ENCODE measurements at regions not wholly inside any gene's neighbourhood (a gene's known extent, or its start where the extent isn't known, plus 50 kb on each side); places are given as distances from the start of the nearest gene placed in this dataset.

DNA sequence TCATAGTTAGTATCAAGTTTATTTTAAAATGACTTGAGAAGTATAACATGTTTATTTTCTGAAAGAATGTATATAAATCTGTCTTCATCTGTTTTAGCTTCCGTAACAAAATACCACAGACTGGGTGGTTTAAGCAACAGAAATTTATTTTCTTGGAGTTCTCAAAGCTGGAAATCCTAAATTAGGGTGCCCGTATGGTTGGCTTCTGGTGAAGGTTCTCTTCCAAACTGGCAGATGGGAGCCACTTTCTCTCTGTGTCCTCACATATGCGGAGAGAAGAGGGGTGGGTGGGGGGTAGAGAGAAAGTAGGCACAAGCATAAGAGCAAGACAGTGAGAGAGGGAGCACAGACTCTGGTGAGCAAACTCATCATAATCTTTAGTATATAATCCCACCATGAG lies 142.3 kb downstream of the ZIC1 start:
- DNase-seq (ENCODE audit: low read depth in 1 of 2, low spot score in 1 of 2) = no peak
- TF ChIP-seq, protein P1, sequence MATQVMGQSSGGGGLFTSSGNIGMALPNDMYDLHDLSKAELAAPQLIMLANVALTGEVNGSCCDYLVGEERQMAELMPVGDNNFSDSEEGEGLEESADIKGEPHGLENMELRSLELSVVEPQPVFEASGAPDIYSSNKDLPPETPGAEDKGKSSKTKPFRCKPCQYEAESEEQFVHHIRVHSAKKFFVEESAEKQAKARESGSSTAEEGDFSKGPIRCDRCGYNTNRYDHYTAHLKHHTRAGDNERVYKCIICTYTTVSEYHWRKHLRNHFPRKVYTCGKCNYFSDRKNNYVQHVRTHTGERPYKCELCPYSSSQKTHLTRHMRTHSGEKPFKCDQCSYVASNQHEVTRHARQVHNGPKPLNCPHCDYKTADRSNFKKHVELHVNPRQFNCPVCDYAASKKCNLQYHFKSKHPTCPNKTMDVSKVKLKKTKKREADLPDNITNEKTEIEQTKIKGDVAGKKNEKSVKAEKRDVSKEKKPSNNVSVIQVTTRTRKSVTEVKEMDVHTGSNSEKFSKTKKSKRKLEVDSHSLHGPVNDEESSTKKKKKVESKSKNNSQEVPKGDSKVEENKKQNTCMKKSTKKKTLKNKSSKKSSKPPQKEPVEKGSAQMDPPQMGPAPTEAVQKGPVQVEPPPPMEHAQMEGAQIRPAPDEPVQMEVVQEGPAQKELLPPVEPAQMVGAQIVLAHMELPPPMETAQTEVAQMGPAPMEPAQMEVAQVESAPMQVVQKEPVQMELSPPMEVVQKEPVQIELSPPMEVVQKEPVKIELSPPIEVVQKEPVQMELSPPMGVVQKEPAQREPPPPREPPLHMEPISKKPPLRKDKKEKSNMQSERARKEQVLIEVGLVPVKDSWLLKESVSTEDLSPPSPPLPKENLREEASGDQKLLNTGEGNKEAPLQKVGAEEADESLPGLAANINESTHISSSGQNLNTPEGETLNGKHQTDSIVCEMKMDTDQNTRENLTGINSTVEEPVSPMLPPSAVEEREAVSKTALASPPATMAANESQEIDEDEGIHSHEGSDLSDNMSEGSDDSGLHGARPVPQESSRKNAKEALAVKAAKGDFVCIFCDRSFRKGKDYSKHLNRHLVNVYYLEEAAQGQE (IDR thresholded peaks at IDR 0.05; ENCODE audit: insufficient replicate concordance, low read depth) = no peak
- TF ChIP-seq POLR2AphosphoS5 (IDR thresholded peaks at IDR 0.05; ENCODE audit: low read depth) (no peak), GABPA (IDR thresholded peaks at IDR 0.05; ENCODE audit: low read depth) (no peak), SPI1 (IDR thresholded peaks at IDR 0.05; ENCODE audit: borderline replicate concordance, low read depth) (no peak)
- TF ChIP-seq, protein P2, sequence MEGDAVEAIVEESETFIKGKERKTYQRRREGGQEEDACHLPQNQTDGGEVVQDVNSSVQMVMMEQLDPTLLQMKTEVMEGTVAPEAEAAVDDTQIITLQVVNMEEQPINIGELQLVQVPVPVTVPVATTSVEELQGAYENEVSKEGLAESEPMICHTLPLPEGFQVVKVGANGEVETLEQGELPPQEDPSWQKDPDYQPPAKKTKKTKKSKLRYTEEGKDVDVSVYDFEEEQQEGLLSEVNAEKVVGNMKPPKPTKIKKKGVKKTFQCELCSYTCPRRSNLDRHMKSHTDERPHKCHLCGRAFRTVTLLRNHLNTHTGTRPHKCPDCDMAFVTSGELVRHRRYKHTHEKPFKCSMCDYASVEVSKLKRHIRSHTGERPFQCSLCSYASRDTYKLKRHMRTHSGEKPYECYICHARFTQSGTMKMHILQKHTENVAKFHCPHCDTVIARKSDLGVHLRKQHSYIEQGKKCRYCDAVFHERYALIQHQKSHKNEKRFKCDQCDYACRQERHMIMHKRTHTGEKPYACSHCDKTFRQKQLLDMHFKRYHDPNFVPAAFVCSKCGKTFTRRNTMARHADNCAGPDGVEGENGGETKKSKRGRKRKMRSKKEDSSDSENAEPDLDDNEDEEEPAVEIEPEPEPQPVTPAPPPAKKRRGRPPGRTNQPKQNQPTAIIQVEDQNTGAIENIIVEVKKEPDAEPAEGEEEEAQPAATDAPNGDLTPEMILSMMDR (IDR thresholded peaks at IDR 0.05; ENCODE audit: insufficient read depth, low read length) = no peak
- Histone ChIP-seq H3K4me3 (replicated peaks; ENCODE audit: insufficient read depth, low read length) (no peak overlapping the region), H3K27me3 (ENCODE audit: insufficient read depth, poor library complexity, severe bottlenecking) (no peaks in the 10 kb centered on the region), H3K27ac (replicated peaks) (no peak overlapping the region)

DNA sequence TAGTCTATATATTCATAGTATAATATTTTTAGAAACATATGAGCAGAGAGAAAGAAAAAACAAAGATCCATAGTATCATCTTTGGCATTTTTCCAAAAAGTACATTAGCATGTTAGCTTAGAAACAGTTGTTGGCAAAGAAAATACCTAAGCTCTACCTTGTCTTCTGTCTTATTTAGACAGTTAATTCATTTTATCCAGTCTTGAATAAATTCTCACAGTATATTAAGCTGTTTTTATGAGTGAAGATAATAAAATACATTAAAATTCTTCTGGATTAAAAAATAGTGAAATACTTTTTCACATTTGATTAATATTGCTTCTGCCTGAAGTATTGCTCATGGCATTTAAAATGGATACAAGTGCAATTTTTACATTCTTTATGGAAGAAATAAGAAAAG lies 145.2 kb downstream of the ZIC1 start:
- Histone ChIP-seq H3K27ac (replicated peaks) (no peak overlapping the region), H3K4me3 (replicated peaks; ENCODE audit: insufficient read depth, low read length) (no peak overlapping the region), H3K27me3 (ENCODE audit: insufficient read depth, poor library complexity, severe bottlenecking) (no peaks in the 10 kb centered on the region)
- DNase-seq (ENCODE audit: low read depth in 1 of 2, low spot score in 1 of 2) = no peak
- TF ChIP-seq, protein P2 (IDR thresholded peaks at IDR 0.05; ENCODE audit: insufficient read depth, low read length) = no peak
- TF ChIP-seq, protein P1 (IDR thresholded peaks at IDR 0.05; ENCODE audit: insufficient replicate concordance, low read depth) = no peak
- TF ChIP-seq POLR2AphosphoS5 (IDR thresholded peaks at IDR 0.05; ENCODE audit: low read depth) (no peak), GABPA (IDR thresholded peaks at IDR 0.05; ENCODE audit: low read depth) (no peak), SPI1 (IDR thresholded peaks at IDR 0.05; ENCODE audit: borderline replicate concordance, low read depth) (no peak)

DNA sequence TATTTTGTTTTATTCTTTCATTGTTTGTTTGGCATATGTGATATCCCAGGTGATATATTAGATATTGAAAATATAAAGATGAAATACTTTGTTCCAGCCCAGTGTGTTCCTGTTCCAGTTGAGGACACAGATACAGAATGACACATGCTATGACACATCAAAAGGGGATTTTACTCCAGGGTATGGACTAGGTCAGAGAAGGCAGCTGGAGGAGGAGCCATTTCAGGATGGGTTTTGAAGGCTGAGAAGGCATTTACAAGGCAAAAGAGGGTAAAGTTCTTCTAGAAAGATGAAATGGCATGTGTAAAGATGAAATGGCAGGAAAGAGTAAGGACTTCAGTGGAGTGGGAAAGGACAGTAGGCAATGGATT lies 163.8 kb downstream of the ZIC1 start:
- Histone ChIP-seq H3K4me3 (replicated peaks; ENCODE audit: insufficient read depth, low read length) (no peak overlapping the region), H3K27me3 (ENCODE audit: insufficient read depth, poor library complexity, severe bottlenecking) (no peaks in the 10 kb centered on the region), H3K27ac (replicated peaks) (no peak overlapping the region)
- no peak for DNase-seq (ENCODE audit: low read depth in 1 of 2, low spot score in 1 of 2)
- TF ChIP-seq SPI1 (IDR thresholded peaks at IDR 0.05; ENCODE audit: borderline replicate concordance, low read depth) (no peak), GABPA (IDR thresholded peaks at IDR 0.05; ENCODE audit: low read depth) (no peak)
- TF ChIP-seq, protein P2 (IDR thresholded peaks at IDR 0.05; ENCODE audit: insufficient read depth, low read length) = no peak

DNA sequence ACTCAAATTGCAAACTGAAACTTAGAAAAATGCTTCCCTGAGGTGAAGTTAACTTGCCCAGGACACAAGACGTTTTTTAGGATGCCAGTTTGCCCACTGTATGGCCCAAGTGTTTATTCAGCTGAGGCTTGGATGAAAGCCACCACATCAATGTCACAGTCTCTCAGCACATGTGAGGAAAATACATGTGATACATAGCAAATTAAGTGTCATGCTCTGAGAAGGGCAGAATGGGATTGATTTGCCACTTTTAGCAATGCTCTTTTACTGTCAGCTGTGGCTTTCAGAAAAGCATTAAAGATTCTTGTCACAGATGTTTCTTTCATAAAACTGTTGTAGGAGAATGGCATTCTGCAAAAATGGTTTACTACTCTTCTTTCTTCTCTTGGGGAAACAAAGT lies 165.5 kb downstream of the ZIC1 start:
- Histone ChIP-seq H3K27ac (replicated peaks) (no peak overlapping the region), H3K4me3 (replicated peaks; ENCODE audit: insufficient read depth, low read length) (no peak overlapping the region), H3K27me3 (ENCODE audit: insufficient read depth, poor library complexity, severe bottlenecking) (no peaks in the 10 kb centered on the region)
- TF ChIP-seq POLR2AphosphoS5 (IDR thresholded peaks at IDR 0.05; ENCODE audit: low read depth) = no peak
- TF ChIP-seq, protein P1 (IDR thresholded peaks at IDR 0.05; ENCODE audit: insufficient replicate concordance, low read depth) = no peak
- TF ChIP-seq, protein P2 (IDR thresholded peaks at IDR 0.05; ENCODE audit: insufficient read depth, low read length) = no peak
- no peak for DNase-seq (ENCODE audit: low read depth in 1 of 2, low spot score in 1 of 2)

All from HL-60 (cell line).